SK-N-SH (cell line): ENCODE measurements at regions not wholly inside any gene's neighbourhood (a gene's known extent, or its start where the extent isn't known, plus 50 kb on each side); places are given as distances from the start of the nearest gene placed in this dataset.

Experiments
- CTCF ChIA-PET: fragments of 300-600, 350-600 bp; formaldehyde crosslinking; extraction: SDS; loops from one replicate; lab custom pipeline; 2021; lab: Yijun Ruan, JAX
- POLR2A ChIA-PET: fragments of 350-600 bp; sonication (Branson Sonifier 250); formaldehyde crosslinking; extraction: SDS; loops from one replicate; lab custom pipeline; 2020; ENCODE audit warnings: antibody characterized with exemption, inconsistent platforms; lab: Yijun Ruan, JAX
- DNase-seq: peaks from one replicate; pipeline ENCODE4 v3.0.0; 2012
- H2AFZ ChIP-seq: fragments of 200-600 bp; sonication (generic); 2 replicates; pipeline ENCODE4 v1.8.1; 2016; ENCODE audit warnings: antibody characterized with exemption, mild to moderate bottlenecking, low read depth
- H3F3A ChIP-seq: fragments of 200-600 bp; sonication (generic); replicated peaks from 2 replicates; pipeline ENCODE3; 2016; ENCODE audit warnings: antibody characterized with exemption, mild to moderate bottlenecking; ENCODE audit not compliant: insufficient read depth
- H3K27ac ChIP-seq, 2 experiments: fragments of 200-500 bp in 1 of 2; fragments of 200-600 bp in 1 of 2; sonication (Bioruptor generic) in 1 of 2; sonication (generic), shearing (Covaris generic) in 1 of 2; 2 replicates each; pipeline versions ENCODE4 v1.5.1 to v1.6.1; 2014 to 2016; ENCODE audit warnings: low read depth in 2 of 2, inconsistent platforms in 1 of 2, low read length in 1 of 2, mild to moderate bottlenecking in 1 of 2, mixed read lengths in 1 of 2
- H3K27me3 ChIP-seq: fragments of 200-600 bp; sonication (generic), shearing (Covaris generic); 2 replicates; pipeline ENCODE4 v1.6.1; 2016; ENCODE audit warnings: mixed run types; ENCODE audit not compliant: insufficient read depth
- H3K36me3 ChIP-seq, 2 experiments: fragments of 200-500 bp in 1 of 2; fragments of 200-600 bp in 1 of 2; sonication (Bioruptor generic) in 1 of 2; sonication (generic) in 1 of 2; replicated peaks in 1 of 2; 2 replicates each; pipeline versions ENCODE3 to v1.5.1; 2014 to 2016; ENCODE audit warnings: low read length in 1 of 2, mild to moderate bottlenecking in 1 of 2; ENCODE audit not compliant: insufficient read depth in 2 of 2, control insufficient read depth in 1 of 2
- H3K4me1 ChIP-seq, 2 experiments: fragments of 200-500 bp in 1 of 2; fragments of 200-600 bp in 1 of 2; sonication (Bioruptor generic) in 1 of 2; sonication (generic), shearing (Covaris generic) in 1 of 2; 2 replicates each; pipeline versions ENCODE4 v1.5.1 to v1.6.1; 2014 to 2016; ENCODE audit warnings: low read depth in 1 of 2, low read length in 1 of 2, mixed run types in 1 of 2; ENCODE audit not compliant: insufficient read depth in 2 of 2, control insufficient read depth in 1 of 2
- H3K4me2 ChIP-seq: fragments of 200-600 bp; sonication (generic), shearing (Covaris generic); 2 replicates; pipeline ENCODE4 v1.6.1; 2017; ENCODE audit warnings: mixed run types
- H3K4me3 ChIP-seq, 2 experiments: fragments of 200-500 bp in 1 of 2; fragments of 200-600 bp in 1 of 2; sonication (Bioruptor generic) in 1 of 2; sonication (generic), shearing (Covaris generic) in 1 of 2; 2 replicates each; pipeline versions ENCODE4 v1.5.1 to v1.8.1; 2014 to 2016; ENCODE audit warnings: low read depth in 2 of 2, inconsistent platforms in 1 of 2, low read length in 1 of 2, mild to moderate bottlenecking in 1 of 2, mixed read lengths in 1 of 2, moderate library complexity in 1 of 2
- H3K79me2 ChIP-seq: fragments of 200-600 bp; sonication (generic); 2 replicates; pipeline ENCODE4 v1.8.1; 2017; ENCODE audit warnings: mild to moderate bottlenecking; ENCODE audit not compliant: insufficient read depth
- H3K9ac ChIP-seq: fragments of 200-600 bp; sonication (generic); 2 replicates; pipeline ENCODE4 v1.6.1; 2017; ENCODE audit warnings: mixed run types
- H3K9me2 ChIP-seq: fragments of 200-600 bp; sonication (generic); 2 replicates; pipeline ENCODE4 v1.6.1; 2017; ENCODE audit warnings: mixed run types
- H3K9me3 ChIP-seq: fragments of 200-600 bp; sonication (generic); 2 replicates; pipeline ENCODE4 v1.6.1; 2017; ENCODE audit warnings: mixed run types, mild to moderate bottlenecking, moderate library complexity
- H4K20me1 ChIP-seq: fragments of 200-600 bp; sonication (generic); 2 replicates; pipeline ENCODE4 v1.6.1; 2017; ENCODE audit warnings: mild to moderate bottlenecking, mixed run types; ENCODE audit not compliant: insufficient read depth
- CHD2 ChIP-seq: fragments of 150-350 bp; IDR thresholded peaks from 2 replicates; pipeline ENCODE4 v1.6.1; 2018; ENCODE audit warnings: low read length; ENCODE audit not compliant: partially characterized antibody
- ELF1 ChIP-seq: IDR thresholded peaks from 2 replicates; pipeline ENCODE4 v1.4.0; 2012
- EP300 ChIP-seq, 2 experiments: IDR thresholded peaks; 2 replicates each; pipeline versions ENCODE4 v1.4.0 to v1.6.1; 2012; ENCODE audit warnings: borderline replicate concordance in 1 of 2, low read depth in 1 of 2, low read length in 1 of 2
- EZH2phosphoT487 ChIP-seq: fragments of 200-600 bp; sonication (generic); IDR thresholded peaks from 2 replicates; pipeline ENCODE4 v1.6.1; 2017; ENCODE audit warnings: low read depth, mixed run types, mild to moderate bottlenecking, antibody characterized with exemption, moderate library complexity, borderline replicate concordance
- FOSL2 ChIP-seq: IDR thresholded peaks from 2 replicates; pipeline ENCODE4 v1.4.0; 2012; ENCODE audit warnings: low read depth, mild to moderate bottlenecking, moderate library complexity, borderline replicate concordance
- GABPA ChIP-seq: IDR thresholded peaks from 2 replicates; pipeline ENCODE4 v1.4.0; 2012; ENCODE audit warnings: low read depth, mild to moderate bottlenecking
- MEF2A ChIP-seq: IDR thresholded peaks from 2 replicates; pipeline ENCODE4 v1.4.0; 2012; ENCODE audit warnings: low read depth, borderline replicate concordance
- MXI1 ChIP-seq: IDR thresholded peaks from 2 replicates; pipeline ENCODE4 v1.6.1; 2012; ENCODE audit warnings: mild to moderate bottlenecking, low read depth, low read length, improper control_type of control experiment
- NRF1 ChIP-seq: IDR thresholded peaks from 2 replicates; pipeline ENCODE4 v1.6.1; 2012; ENCODE audit warnings: low read depth, mild to moderate bottlenecking, low read length
- PBX3 ChIP-seq: IDR thresholded peaks from 2 replicates; pipeline ENCODE4; 2012
- RAD21 ChIP-seq: IDR thresholded peaks from 2 replicates; pipeline ENCODE4 v1.6.1; 2012; ENCODE audit warnings: mild to moderate bottlenecking, low read length
- RXRA ChIP-seq: IDR thresholded peaks from 2 replicates; pipeline ENCODE4 v1.4.0; 2012; ENCODE audit warnings: low read depth, mild to moderate bottlenecking, borderline replicate concordance
- SIN3A ChIP-seq: IDR thresholded peaks from 2 replicates; pipeline ENCODE4 v1.6.1; 2012; ENCODE audit warnings: low read depth, mild to moderate bottlenecking, low read length, moderate library complexity, borderline replicate concordance
- SMC3 ChIP-seq: IDR thresholded peaks from 2 replicates; pipeline ENCODE4 v1.6.1; 2012; ENCODE audit warnings: low read depth, low read length, improper control_type of control experiment
- TCF12 ChIP-seq: IDR thresholded peaks from 2 replicates; pipeline ENCODE4 v1.4.0; 2012
- TEAD4 ChIP-seq: IDR thresholded peaks from 2 replicates; pipeline ENCODE4 v1.4.0; 2012; ENCODE audit warnings: mild to moderate bottlenecking, borderline replicate concordance; ENCODE audit not compliant: insufficient read depth
- USF2 ChIP-seq: fragments of 150-350 bp; IDR thresholded peaks from 2 replicates; pipeline ENCODE4 v1.6.1; 2017; ENCODE audit warnings: antibody characterized with exemption, low read length, low read depth, borderline replicate concordance
- YY1 ChIP-seq: IDR thresholded peaks from 2 replicates; pipeline ENCODE4 v1.4.0; 2012; ENCODE audit warnings: low read depth, mild to moderate bottlenecking
- ZBTB33 ChIP-seq: IDR thresholded peaks from 2 replicates; pipeline ENCODE4 v1.4.0; 2012; ENCODE audit warnings: low read depth, borderline replicate concordance
- WGBS: methylation state at CpG from one replicate; pipeline ENCODE4 v1.1.6; 2017; ENCODE audit warnings: low lambda C conversion rate; 5-methylcytosine and 5-hydroxymethylcytosine counted together

GRCh38 chr11:134836561-134836960 is 424.5 kb upstream of the B3GAT1 start (continued):
- no peak for TF ChIP-seq ZBTB33

- Histone ChIP-seq H2AFZ (no peak overlapping the region), H3K9ac (no peak overlapping the region), H3K27ac (no peak overlapping the region), H3K27me3 (no peaks in the 10 kb centered on the region), H3K9me2 (no peaks in the 10 kb centered on the region), H3K79me2 (no peaks in the 10 kb centered on the region), H3K4me3 (no peak overlapping the region), H3K9me3 (no peaks in the 10 kb centered on the region), H3K36me3 (no peaks in the 10 kb centered on the region), H3F3A (no peaks in the 10 kb centered on the region), H3K4me2 (no peak overlapping the region), H3K4me1 (no peaks in the 10 kb centered on the region; a peak in 1 of 4 replicates), H4K20me1 (no peaks in the 10 kb centered on the region)
- TF ChIP-seq SIN3A (no peak), USF2 (no peak), GABPA (no peak), ELF1 (no peak), MEF2A (no peak), MXI1 (no peak), TEAD4 (no peak), TCF12 (no peak), EP300 (IDR thresholded peaks at IDR 0.05; ENCODE audit: borderline replicate concordance in 1 of 2, low read depth in 1 of 2, low read length in 1 of 2) (no peak), CHD2 (no peak), FOSL2 (no peak), ZBTB33 (no peak), EZH2phosphoT487 (no peak), RXRA (no peak), NRF1 (no peak), PBX3 (no peak), SMC3 (no peak), RAD21 (no peak), YY1 (no peak)
- CTCF ChIA-PET = interaction anchor here (1.6 kb wide), 2 partner anchors 12 to 17 kb away, joined by 3 to 4 read pairs; no protein-coding TSS in a partner anchor
- WGBS = 19% methylated on average over 5 of the region's 5 CpGs
- POLR2A ChIA-PET = no interaction called here
- DNase-seq = no peak
Measured at GRCh38 chr11:134835561-134835960, 423.5 kb upstream of the B3GAT1 start.
